Upper lobe of left lung (tissue), 6 donors: ENCODE measurements at regions not wholly inside any gene's neighbourhood (a gene's known extent, or its start where the extent isn't known, plus 50 kb on each side); places are given as distances from the start of the nearest gene placed in this dataset.

Experiments
- ATAC-seq, 2 donors: fragments of 200-7000 bp; cut with Tn5 transposase; one replicate each; pipeline ENCODE4 v1.9.1; 2022; ENCODE audit warnings: mild to moderate bottlenecking in 2 of 2, moderate library complexity in 2 of 2; ENCODE audit not compliant: low FRiP score in 2 of 2
- DNase-seq, 2 donors: peaks; one replicate each; pipeline ENCODE4 v3.0.0-alpha.2; 2019 to 2020
- H3K27ac ChIP-seq, 4 donors: fragments of 200-600 bp; sonication (generic); one replicate each; pipeline ENCODE4 v1.5.1; 2016 to 2019
- H3K27me3 ChIP-seq, 4 donors: fragments of 200-600 bp; sonication (generic); one replicate each; pipeline ENCODE4 v1.5.1; 2017 to 2019
- H3K36me3 ChIP-seq, 4 donors: fragments of 200-600 bp; sonication (generic); one replicate each; pipeline ENCODE4 v1.5.1; 2016 to 2019
- H3K4me1 ChIP-seq, 4 donors: fragments of 200-600 bp; sonication (generic); one replicate each; pipeline ENCODE4 v1.5.1; 2018 to 2019
- H3K4me3 ChIP-seq, 4 donors: fragments of 200-600 bp; sonication (generic); one replicate each; pipeline ENCODE4 v1.5.1; 2017 to 2019; ENCODE audit warnings: mild to moderate bottlenecking in 2 of 4, moderate library complexity in 1 of 4
- H3K9me3 ChIP-seq, 4 donors: fragments of 200-600 bp; sonication (generic); one replicate each; pipeline ENCODE4 v1.5.1; 2018 to 2019
- CTCF ChIP-seq, 6 experiments: fragments of 450-650 bp in 4 of 6; fragments of 200-600 bp in 2 of 6; sonication (generic) in 2 of 6; IDR thresholded peaks; one replicate each; pipeline ENCODE4 v1.5.1; 2016 to 2019; ENCODE audit warnings: antibody characterized with exemption in 6 of 6
- EP300 ChIP-seq, 4 donors: sonication (generic); formaldehyde crosslinking; IDR thresholded peaks; one replicate each; pipeline ENCODE4 v1.5.1; 2017; ENCODE audit warnings: antibody characterized with exemption in 4 of 4, control low read depth in 2 of 4
- POLR2A ChIP-seq, 4 donors: fragments of 450-650 bp; IDR thresholded peaks; one replicate each; pipeline ENCODE4 v1.5.1; 2016 to 2017; ENCODE audit warnings: antibody characterized with exemption in 4 of 4, mild to moderate bottlenecking in 2 of 4
- POLR2AphosphoS5 ChIP-seq, 2 donors: sonication (generic); formaldehyde crosslinking; IDR thresholded peaks; one replicate each; pipeline ENCODE4 v1.5.1; 2017; ENCODE audit warnings: antibody characterized with exemption in 2 of 2
- WGBS, 2 donors: methylation state at CpG; one replicate each; pipeline ENCODE4 v1.1.5; 2017 to 2018; 5-methylcytosine and 5-hydroxymethylcytosine counted together
- donor health status: DM: no; HTN: no; CAD: no; lungs with moderate emphysema.
- donor health status: DM: no; HTN: yes; CAD: no; lungs with severe emphysema.

- DNase-seq, result no peak
- TF ChIP-seq POLR2A (IDR thresholded peaks at IDR 0.05) (no peak), POLR2AphosphoS5 (IDR thresholded peaks at IDR 0.05) (no peak), CTCF (IDR thresholded peaks at IDR 0.05) (no peak), EP300 (IDR thresholded peaks at IDR 0.05) (no peak)
- ATAC-seq, result no peak
- H3K4me1 ChIP-seq, result no peaks in the 10 kb centered on the region
- peaks cover 0 to 5% (median 0%) of the 10 kb centered on the region in 4 donors for H3K9me3 ChIP-seq
- H3K36me3 ChIP-seq, result no peaks in the 10 kb centered on the region
- H3K27me3 ChIP-seq, result no peaks in the 10 kb centered on the region
- WGBS, 2 donors, result 69 to 75% methylated on average over 1 of the region's 1 CpG
- no peak overlapping the region for H3K27ac ChIP-seq
- H3K4me3 ChIP-seq, result no peak overlapping the region
Measured at GRCh38 chr2:195356026-195356425, 301.0 kb upstream of the SLC39A10 start.

- TF ChIP-seq POLR2A (IDR thresholded peaks at IDR 0.05), result no peak
- no peak for TF ChIP-seq CTCF (IDR thresholded peaks at IDR 0.05)
- TF ChIP-seq POLR2AphosphoS5 (IDR thresholded peaks at IDR 0.05), result no peak
- no peak for TF ChIP-seq EP300 (IDR thresholded peaks at IDR 0.05)
- no peaks in the 10 kb centered on the region for H3K36me3 ChIP-seq
- no peak overlapping the region for H3K27ac ChIP-seq
- ATAC-seq, result no peak
- H3K4me3 ChIP-seq, result no peak overlapping the region
- no peaks in the 10 kb centered on the region for H3K27me3 ChIP-seq
- H3K9me3 ChIP-seq, result peaks cover 0 to 5% (median 0%) of the 10 kb centered on the region in 4 donors
- no peaks in the 10 kb centered on the region for H3K4me1 ChIP-seq
- DNase-seq, result no peak
- WGBS, 2 donors, result 55 to 61% methylated on average over 5 of the region's 5 CpGs
Measured at GRCh38 chr2:195352581-195352980, 304.4 kb upstream of the SLC39A10 start.

- 66 to 68% methylated on average over 5 of the region's 5 CpGs for WGBS, 2 donors
- no peak for TF ChIP-seq POLR2A (IDR thresholded peaks at IDR 0.05)
- no peak for TF ChIP-seq CTCF (IDR thresholded peaks at IDR 0.05)
- no peak for TF ChIP-seq POLR2AphosphoS5 (IDR thresholded peaks at IDR 0.05)
- TF ChIP-seq EP300 (IDR thresholded peaks at IDR 0.05), result no peak
Measured at GRCh38 chr2:195343942-195344530, 313.0 kb upstream of the SLC39A10 start.

GRCh38 chr2:195343540-195343939, 313.5 kb upstream of the SLC39A10 start:
- Histone ChIP-seq H3K27me3 (no peaks in the 10 kb centered on the region), H3K9me3 (no peaks in the 10 kb centered on the region), H3K4me1 (no peaks in the 10 kb centered on the region), H3K4me3 (no peak overlapping the region), H3K36me3 (no peaks in the 10 kb centered on the region), H3K27ac (no peak overlapping the region)
- no peak for TF ChIP-seq EP300 (IDR thresholded peaks at IDR 0.05)
- no peak for TF ChIP-seq POLR2A (IDR thresholded peaks at IDR 0.05)
- no peak for TF ChIP-seq CTCF (IDR thresholded peaks at IDR 0.05)
- TF ChIP-seq POLR2AphosphoS5 (IDR thresholded peaks at IDR 0.05), result no peak
- 89 to 93% methylated on average over 2 of the region's 2 CpGs for WGBS, 2 donors
- DNase-seq (no peak), ATAC-seq (no peak)

More at GRCh38 chr2:195343942-195344530, 313.0 kb upstream of the SLC39A10 start:
- no peaks in the 10 kb centered on the region for H3K4me1 ChIP-seq
- no peaks in the 10 kb centered on the region for H3K9me3 ChIP-seq
- no peaks in the 10 kb centered on the region for H3K36me3 ChIP-seq
- DNase-seq, result no peak
- no peaks in the 10 kb centered on the region for H3K27me3 ChIP-seq
- no peak for ATAC-seq
- no peak overlapping the region for H3K27ac ChIP-seq
- H3K4me3 ChIP-seq, result no peak overlapping the region

GRCh38 chr2:195342061-195342460, 315.0 kb upstream of the SLC39A10 start:
- Histone ChIP-seq H3K27me3 (no peaks in the 10 kb centered on the region), H3K4me3 (no peak overlapping the region), H3K36me3 (no peaks in the 10 kb centered on the region), H3K4me1 (no peaks in the 10 kb centered on the region), H3K27ac (no peak overlapping the region), H3K9me3 (no peaks in the 10 kb centered on the region)
- TF ChIP-seq POLR2AphosphoS5 (IDR thresholded peaks at IDR 0.05) (no peak), POLR2A (IDR thresholded peaks at IDR 0.05) (no peak), CTCF (IDR thresholded peaks at IDR 0.05) (no peak), EP300 (IDR thresholded peaks at IDR 0.05) (no peak)
- WGBS, 2 donors, result 71 to 76% methylated on average over 4 of the region's 4 CpGs
- no peak for ATAC-seq
- no peak for DNase-seq
